Left ventricle myocardium inferior (tissue), 1 donor: ENCODE measurements at regions not wholly inside any gene's neighbourhood (a gene's known extent, or its start where the extent isn't known, plus 50 kb on each side); places are given as distances from the start of the nearest gene placed in this dataset.

Source experiments
- DNase-seq: peaks from one replicate; pipeline ENCODE4 v3.0.0-alpha.2; 2020
- H3K27ac ChIP-seq: fragments of 200-600 bp; replicated peaks from 2 replicates; pipeline ENCODE4 v1.8.0; 2021
- H3K27me3 ChIP-seq: fragments of 200-600 bp; 2 replicates; pipeline ENCODE4 v1.8.0; 2021; ENCODE audit warnings: low read depth
- H3K36me3 ChIP-seq: fragments of 200-600 bp; 2 replicates; pipeline ENCODE4 v1.8.0; 2021
- H3K4me1 ChIP-seq: fragments of 200-600 bp; 2 replicates; pipeline ENCODE4 v1.8.0; 2021
- H3K4me3 ChIP-seq: fragments of 200-600 bp; 2 replicates; pipeline ENCODE4 v1.8.0; 2021; ENCODE audit warnings: mild to moderate bottlenecking, moderate library complexity
- H3K9me3 ChIP-seq: fragments of 200-600 bp; replicated peaks from 2 replicates; pipeline ENCODE4 v1.8.0; 2021
- intact Hi-C: fragments of 100-400 bp; cut with micrococcal nuclease; formaldehyde crosslinking; loops from one replicate; pipeline ENCODE4 v1.11.0; 2022
- TF ChIP-seq, protein P1 (sequence below): fragments of 200-600 bp; IDR thresholded peaks from 2 replicates; pipeline ENCODE4 v1.8.0; 2021; ENCODE audit warnings: antibody characterized with exemption, mild to moderate bottlenecking, borderline replicate concordance
- donor health status: DM: no; HTN: yes; CAD: no; lungs with severe emphysema.

DNA sequence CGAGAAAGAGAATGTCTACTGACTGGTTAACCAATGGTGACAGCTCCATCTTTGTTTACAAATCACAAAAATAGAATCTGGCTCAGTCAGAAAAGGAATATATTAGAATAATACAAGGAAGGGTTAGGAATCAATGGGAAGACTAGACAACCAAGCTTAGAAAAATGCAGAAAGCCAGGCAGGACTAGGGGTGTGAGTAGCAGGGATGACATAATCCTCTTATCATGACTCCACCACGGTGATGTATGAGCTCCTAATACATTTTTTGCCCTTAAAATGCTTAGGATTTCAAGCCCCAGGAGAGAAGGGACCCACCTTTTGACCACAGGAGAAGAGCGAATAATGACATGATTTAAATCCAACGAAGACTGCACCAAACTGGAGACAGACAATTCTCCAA, 252.3 kb downstream of the CHD9NB start:
- intact Hi-C loops, result no loop called here
- H3K4me1 ChIP-seq, result no peaks in the 10 kb centered on the region
- no peaks in the 10 kb centered on the region for H3K27me3 ChIP-seq
- H3K4me3 ChIP-seq, result no peak overlapping the region
- no peak overlapping the region for H3K27ac ChIP-seq
- TF ChIP-seq, protein P1, sequence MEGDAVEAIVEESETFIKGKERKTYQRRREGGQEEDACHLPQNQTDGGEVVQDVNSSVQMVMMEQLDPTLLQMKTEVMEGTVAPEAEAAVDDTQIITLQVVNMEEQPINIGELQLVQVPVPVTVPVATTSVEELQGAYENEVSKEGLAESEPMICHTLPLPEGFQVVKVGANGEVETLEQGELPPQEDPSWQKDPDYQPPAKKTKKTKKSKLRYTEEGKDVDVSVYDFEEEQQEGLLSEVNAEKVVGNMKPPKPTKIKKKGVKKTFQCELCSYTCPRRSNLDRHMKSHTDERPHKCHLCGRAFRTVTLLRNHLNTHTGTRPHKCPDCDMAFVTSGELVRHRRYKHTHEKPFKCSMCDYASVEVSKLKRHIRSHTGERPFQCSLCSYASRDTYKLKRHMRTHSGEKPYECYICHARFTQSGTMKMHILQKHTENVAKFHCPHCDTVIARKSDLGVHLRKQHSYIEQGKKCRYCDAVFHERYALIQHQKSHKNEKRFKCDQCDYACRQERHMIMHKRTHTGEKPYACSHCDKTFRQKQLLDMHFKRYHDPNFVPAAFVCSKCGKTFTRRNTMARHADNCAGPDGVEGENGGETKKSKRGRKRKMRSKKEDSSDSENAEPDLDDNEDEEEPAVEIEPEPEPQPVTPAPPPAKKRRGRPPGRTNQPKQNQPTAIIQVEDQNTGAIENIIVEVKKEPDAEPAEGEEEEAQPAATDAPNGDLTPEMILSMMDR, result no peak
- no peaks in the 10 kb centered on the region for H3K9me3 ChIP-seq
- DNase-seq, result no peak
- H3K36me3 ChIP-seq, result no peaks in the 10 kb centered on the region

DNA sequence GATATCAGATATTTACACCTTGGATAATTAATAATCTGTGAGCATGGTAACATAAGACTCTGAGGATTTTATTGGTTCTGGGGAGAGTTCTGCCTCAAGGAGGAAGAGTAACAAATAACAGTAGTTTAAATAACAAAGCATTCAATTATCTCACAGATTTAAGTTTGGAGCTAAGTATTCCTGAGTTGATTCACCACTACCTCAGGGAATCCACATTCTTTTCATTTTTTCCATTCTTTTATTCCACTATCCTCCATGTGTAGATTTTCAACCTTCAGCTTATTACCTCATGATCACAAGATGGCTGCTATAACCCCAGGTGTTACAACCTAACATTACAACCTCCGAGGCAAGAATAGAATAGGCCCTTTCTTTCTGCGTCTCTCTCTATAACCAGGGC, 252.2 kb upstream of the TOX3 start:
- Histone ChIP-seq H3K36me3 (no peaks in the 10 kb centered on the region), H3K4me1 (no peaks in the 10 kb centered on the region), H3K9me3 (no peaks in the 10 kb centered on the region), H3K27me3 (no peaks in the 10 kb centered on the region), H3K4me3 (no peak overlapping the region), H3K27ac (no peak overlapping the region)
- DNase-seq, result no peak
- intact Hi-C loops, result no loop called here
- TF ChIP-seq, protein P1, result no peak

DNA sequence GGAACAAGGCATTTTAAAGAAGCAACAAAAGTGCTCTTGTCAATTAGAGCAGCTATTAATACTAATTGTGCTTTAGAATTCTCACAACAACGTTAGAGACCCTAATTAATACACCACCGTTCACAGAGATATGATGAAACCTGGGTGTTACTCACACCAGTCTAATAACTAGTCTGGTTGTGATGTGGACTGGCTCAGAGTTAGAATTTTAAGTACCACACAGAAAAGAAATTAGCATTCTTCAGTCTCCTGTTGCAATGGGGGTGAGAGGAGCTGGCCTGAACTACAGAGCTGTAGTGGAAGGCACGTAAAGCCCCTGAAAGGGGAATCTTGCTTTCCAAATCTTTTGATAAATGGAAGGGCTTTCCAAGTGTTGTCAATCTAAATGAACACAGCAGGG, 240.8 kb upstream of the TOX3 start:
- no peak for DNase-seq
- no peak overlapping the region for H3K27ac ChIP-seq
- H3K4me3 ChIP-seq, result no peak overlapping the region
- H3K9me3 ChIP-seq, result no peaks in the 10 kb centered on the region
- intact Hi-C loops, result no loop called here
- no peaks in the 10 kb centered on the region for H3K27me3 ChIP-seq
- no peaks in the 10 kb centered on the region for H3K4me1 ChIP-seq
- TF ChIP-seq, protein P1, result no peak
- no peaks in the 10 kb centered on the region for H3K36me3 ChIP-seq

DNA sequence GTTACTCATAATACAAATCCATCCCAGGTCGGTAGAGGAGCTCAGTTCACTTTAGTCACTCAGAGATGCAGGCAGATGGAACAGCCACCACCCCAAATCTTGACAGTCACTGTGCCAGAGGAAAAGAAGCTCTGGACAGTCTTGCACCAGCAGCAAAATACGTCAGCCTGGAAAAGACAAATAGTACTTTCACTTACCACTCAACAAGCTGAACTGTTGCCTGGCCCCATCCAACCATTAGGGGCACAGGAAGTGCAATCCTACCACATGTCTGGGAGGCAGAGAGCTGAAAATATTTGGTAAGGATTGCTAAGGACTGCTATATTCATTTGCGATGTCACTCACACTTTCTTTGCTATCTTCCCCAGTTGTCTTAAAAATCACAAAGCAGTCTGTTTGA, 239.1 kb upstream of the TOX3 start:
- H3K36me3 ChIP-seq, result no peaks in the 10 kb centered on the region
- H3K4me1 ChIP-seq, result no peaks in the 10 kb centered on the region
- no peak overlapping the region for H3K27ac ChIP-seq
- intact Hi-C loops, result no loop called here
- DNase-seq, result no peak
- no peak overlapping the region for H3K4me3 ChIP-seq
- TF ChIP-seq, protein P1, result no peak
- no peaks in the 10 kb centered on the region for H3K9me3 ChIP-seq
- no peaks in the 10 kb centered on the region for H3K27me3 ChIP-seq

DNA sequence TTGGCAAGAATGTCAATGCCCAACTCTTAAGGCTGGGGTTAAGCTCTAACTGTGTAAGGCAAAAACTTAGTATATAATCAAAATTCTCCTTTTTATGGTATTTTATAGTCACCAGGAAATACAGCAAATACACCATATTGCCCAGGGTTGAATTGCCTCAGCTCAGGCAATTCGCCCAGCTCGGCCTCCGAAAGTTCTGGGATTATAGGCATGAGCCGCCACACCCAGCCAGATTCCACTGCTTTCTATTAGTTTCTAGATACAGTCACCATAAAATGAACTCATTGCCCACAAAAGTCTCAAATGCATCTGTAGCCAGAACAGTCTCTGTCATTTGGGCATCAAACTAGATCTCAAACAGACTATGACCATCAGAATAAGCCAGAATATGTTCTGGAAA, 238.7 kb upstream of the TOX3 start:
- TF ChIP-seq, protein P1, result no peak
- Histone ChIP-seq H3K27ac (no peak overlapping the region), H3K27me3 (no peaks in the 10 kb centered on the region), H3K4me3 (no peak overlapping the region), H3K4me1 (no peaks in the 10 kb centered on the region), H3K9me3 (no peaks in the 10 kb centered on the region), H3K36me3 (no peaks in the 10 kb centered on the region)
- no peak for DNase-seq
- intact Hi-C loops, result no loop called here

DNA sequence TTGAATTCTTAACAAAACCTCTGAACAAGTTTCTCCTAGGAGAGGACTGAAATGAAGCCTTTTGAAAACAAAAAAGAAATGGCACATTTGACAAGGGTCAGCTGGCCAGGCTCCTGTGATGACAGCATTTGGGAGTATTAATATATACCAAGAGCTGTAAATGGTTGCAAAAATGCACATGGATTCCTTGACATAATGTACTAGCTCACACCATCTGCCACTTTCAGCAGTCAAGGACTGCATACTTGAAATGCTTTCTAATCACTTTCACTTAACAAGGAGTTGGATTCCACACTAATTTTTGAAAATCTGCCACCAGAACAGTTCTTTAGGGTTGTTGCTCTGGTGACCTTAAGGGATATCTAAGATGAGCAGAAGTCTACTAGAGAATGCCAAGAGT, 236.7 kb upstream of the TOX3 start:
- Histone ChIP-seq H3K9me3 (no peaks in the 10 kb centered on the region), H3K27ac (no peak overlapping the region), H3K27me3 (no peaks in the 10 kb centered on the region), H3K36me3 (no peaks in the 10 kb centered on the region), H3K4me3 (no peak overlapping the region), H3K4me1 (no peaks in the 10 kb centered on the region)
- TF ChIP-seq, protein P1, result no peak
- no peak for DNase-seq
- intact Hi-C loops, result no loop called here
